Stimulated activated effector memory CD8-positive, alpha-beta T cell treated with anti-CD3 and anti-CD28 coated beads, Interleukin-12 subunit alpha, Interleukin-12 subunit beta, amount 100 ng/mL, for 72 hours (primary cell): ENCODE measurements at regions not wholly inside any gene's neighbourhood (a gene's known extent, or its start where the extent isn't known, plus 50 kb on each side); places are given as distances from the start of the nearest gene placed in this dataset.

ENCODE experiments used
- ATAC-seq: fragments of 150-1000 bp; cut with Tn5 transposase; 2 replicates; pipeline ENCODE4 v1.10.0; 2021
- DNase-seq, 2 donors: peaks; one replicate each; pipeline ENCODE4 v3.0.0; 2021 to 2022; ENCODE audit warnings: low spot score in 2 of 2
- H3K27ac Mint-ChIP-seq: one replicate; pipeline ENCODE4 v1.8.0; 2022; ENCODE audit warnings: mild to moderate bottlenecking, mixed read lengths
- H3K36me3 Mint-ChIP-seq: one replicate; pipeline ENCODE4 v1.8.0; 2022; ENCODE audit warnings: mild to moderate bottlenecking, mixed read lengths
- H3K4me1 Mint-ChIP-seq: one replicate; pipeline ENCODE4 v1.8.0; 2022; ENCODE audit warnings: mixed read lengths
- H3K4me3 Mint-ChIP-seq: one replicate; pipeline ENCODE4 v1.8.0; 2022; ENCODE audit warnings: mild to moderate bottlenecking, mixed read lengths
- H3K9me3 Mint-ChIP-seq: one replicate; pipeline ENCODE4 v1.8.0; 2022; ENCODE audit warnings: mixed read lengths

DNA sequence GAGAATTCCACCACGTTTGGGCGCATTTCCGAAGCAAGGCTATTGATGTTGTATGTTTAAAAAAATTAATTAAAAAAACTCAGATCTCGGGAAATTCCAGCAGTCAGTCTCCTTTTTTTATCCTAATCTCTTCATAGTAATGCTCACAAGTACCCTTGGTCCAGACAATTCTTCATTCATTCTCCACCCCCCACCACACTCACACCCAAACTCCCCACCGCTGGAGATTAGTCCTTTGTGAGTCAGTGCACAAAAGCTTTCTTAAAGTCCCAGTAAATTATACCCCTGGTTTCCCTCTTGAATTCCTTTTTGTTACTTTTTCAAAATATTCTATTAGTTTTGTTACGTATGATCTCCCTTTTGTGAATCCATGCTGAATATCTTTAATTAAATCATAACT, 274.6 kb downstream of the ZNF536 start:
- H3K9me3 Mint-ChIP-seq = no peaks in the 10 kb centered on the region
- H3K36me3 Mint-ChIP-seq = no peaks in the 10 kb centered on the region
- no peak for DNase-seq
- no peak for ATAC-seq
- no peak overlapping the region for H3K27ac Mint-ChIP-seq
- H3K4me3 Mint-ChIP-seq = no peak overlapping the region
- no peaks in the 10 kb centered on the region for H3K4me1 Mint-ChIP-seq

GRCh38 chr19:30645946-30646577, 273.9 kb downstream of the ZNF536 start:
- Mint-ChIP-seq H3K4me3 (no peak overlapping the region), H3K9me3 (no peaks in the 10 kb centered on the region), H3K27ac (no peak overlapping the region), H3K36me3 (no peaks in the 10 kb centered on the region), H3K4me1 (no peaks in the 10 kb centered on the region)
- ATAC-seq (no peak), DNase-seq (no peak)

- no peak overlapping the region for H3K27ac Mint-ChIP-seq
- no peaks in the 10 kb centered on the region for H3K36me3 Mint-ChIP-seq
- H3K4me3 Mint-ChIP-seq = no peak overlapping the region
These were observed 268.2 kb downstream of the ZNF536 start for GRCh38 chr19:30640252-30640965.

DNA sequence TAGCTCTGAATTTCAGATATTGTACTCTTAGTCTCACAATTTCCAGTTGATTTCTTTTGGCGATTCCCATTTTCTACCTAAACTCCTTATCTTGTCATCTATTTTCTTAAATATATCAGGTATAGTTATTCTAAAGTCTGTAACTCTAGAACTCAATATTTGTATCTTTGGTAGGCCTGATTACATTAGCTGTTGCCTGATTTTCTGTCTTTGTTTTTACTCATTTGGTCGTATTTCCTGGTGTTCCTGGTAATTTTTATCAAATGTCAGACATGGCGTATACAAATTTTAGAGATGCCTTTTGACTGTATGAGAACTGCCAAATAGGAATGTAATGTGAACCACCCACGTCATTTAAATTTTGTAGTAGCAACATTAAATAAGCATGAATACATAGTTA, 266.7 kb downstream of the ZNF536 start:
- Mint-ChIP-seq H3K36me3 (no peaks in the 10 kb centered on the region), H3K27ac (no peak overlapping the region), H3K4me1 (no peaks in the 10 kb centered on the region), H3K9me3 (no peaks in the 10 kb centered on the region), H3K4me3 (no peak overlapping the region)
- ATAC-seq (no peak), DNase-seq (no peak)

More at GRCh38 chr19:30640252-30640965, 268.2 kb downstream of the ZNF536 start:
- H3K4me1 Mint-ChIP-seq = no peaks in the 10 kb centered on the region
- DNase-seq = no peak
- H3K9me3 Mint-ChIP-seq = no peaks in the 10 kb centered on the region
- ATAC-seq = no peak

GRCh38 chr19:30637926-30638325, 265.7 kb downstream of the ZNF536 start:
- DNase-seq = no peak
- no peaks in the 10 kb centered on the region for H3K36me3 Mint-ChIP-seq
- no peaks in the 10 kb centered on the region for H3K9me3 Mint-ChIP-seq
- no peaks in the 10 kb centered on the region for H3K4me1 Mint-ChIP-seq
- H3K27ac Mint-ChIP-seq = no peak overlapping the region
- H3K4me3 Mint-ChIP-seq = no peak overlapping the region
- no peak for ATAC-seq

- Mint-ChIP-seq H3K27ac (no peak overlapping the region), H3K9me3 (no peaks in the 10 kb centered on the region), H3K4me1 (no peaks in the 10 kb centered on the region), H3K36me3 (no peaks in the 10 kb centered on the region), H3K4me3 (no peak overlapping the region)
- DNase-seq = no peak
- no peak for ATAC-seq
These were observed 263.1 kb downstream of the ZNF536 start for GRCh38 chr19:30634996-30635975.

DNA sequence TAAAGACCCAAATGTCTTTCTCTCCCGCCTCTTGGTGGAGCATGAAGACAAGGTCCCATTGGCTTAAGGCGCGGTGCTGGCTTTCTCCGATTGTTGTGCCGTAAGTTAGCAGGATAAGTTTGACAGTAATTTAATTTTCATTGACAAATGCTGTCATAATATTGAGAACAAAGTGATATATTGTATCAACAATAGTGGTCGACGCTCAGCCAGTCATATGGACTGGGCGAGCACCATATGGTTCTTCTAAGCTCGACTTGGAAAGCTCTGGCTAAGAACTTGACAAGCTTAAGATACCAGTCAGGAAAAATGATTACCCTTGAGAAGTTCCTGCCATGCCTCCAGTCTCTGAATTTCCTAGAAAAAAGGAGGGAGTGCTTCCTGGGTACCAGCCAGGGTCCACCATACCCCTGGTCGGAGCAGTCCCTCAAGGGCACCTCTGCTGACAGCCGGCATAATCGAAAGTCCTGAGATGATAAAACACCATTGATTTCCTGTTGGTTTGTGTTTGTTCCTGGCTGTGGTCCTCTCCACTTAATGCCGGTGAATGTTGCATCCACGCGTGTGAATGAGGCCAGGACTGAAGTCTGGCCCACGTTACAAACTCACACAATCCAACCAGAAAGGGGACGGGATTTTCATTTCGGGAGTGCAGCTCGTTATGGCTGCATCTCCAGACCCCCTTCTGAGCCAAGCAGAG, 262.1 kb downstream of the ZNF536 start:
- Mint-ChIP-seq H3K4me1 (no peaks in the 10 kb centered on the region), H3K9me3 (no peaks in the 10 kb centered on the region), H3K27ac (no peak overlapping the region), H3K36me3 (no peaks in the 10 kb centered on the region), H3K4me3 (no peak overlapping the region)
- DNase-seq (no peak), ATAC-seq (no peak)

DNA sequence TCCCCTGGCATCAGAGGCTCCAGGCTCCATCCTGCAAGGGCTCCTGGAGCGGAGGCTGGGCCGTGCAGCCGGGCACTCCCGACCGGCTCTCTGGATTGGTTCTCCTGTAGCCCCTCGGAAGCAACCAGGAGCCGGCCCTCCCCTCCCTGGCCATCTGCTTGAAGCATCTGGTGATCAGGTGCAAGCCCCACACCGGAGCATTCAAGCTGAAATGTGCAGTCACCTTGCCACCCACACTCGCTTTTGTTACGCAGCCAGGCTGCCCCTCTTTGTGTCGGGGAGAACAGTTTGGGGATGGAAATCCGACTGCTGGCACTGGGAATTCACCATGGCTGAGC, 258.8 kb downstream of the ZNF536 start:
- Mint-ChIP-seq H3K27ac (no peak overlapping the region), H3K4me1 (no peaks in the 10 kb centered on the region), H3K36me3 (no peaks in the 10 kb centered on the region), H3K4me3 (no peak overlapping the region), H3K9me3 (no peaks in the 10 kb centered on the region)
- ATAC-seq = no peak
- no peak for DNase-seq

DNA sequence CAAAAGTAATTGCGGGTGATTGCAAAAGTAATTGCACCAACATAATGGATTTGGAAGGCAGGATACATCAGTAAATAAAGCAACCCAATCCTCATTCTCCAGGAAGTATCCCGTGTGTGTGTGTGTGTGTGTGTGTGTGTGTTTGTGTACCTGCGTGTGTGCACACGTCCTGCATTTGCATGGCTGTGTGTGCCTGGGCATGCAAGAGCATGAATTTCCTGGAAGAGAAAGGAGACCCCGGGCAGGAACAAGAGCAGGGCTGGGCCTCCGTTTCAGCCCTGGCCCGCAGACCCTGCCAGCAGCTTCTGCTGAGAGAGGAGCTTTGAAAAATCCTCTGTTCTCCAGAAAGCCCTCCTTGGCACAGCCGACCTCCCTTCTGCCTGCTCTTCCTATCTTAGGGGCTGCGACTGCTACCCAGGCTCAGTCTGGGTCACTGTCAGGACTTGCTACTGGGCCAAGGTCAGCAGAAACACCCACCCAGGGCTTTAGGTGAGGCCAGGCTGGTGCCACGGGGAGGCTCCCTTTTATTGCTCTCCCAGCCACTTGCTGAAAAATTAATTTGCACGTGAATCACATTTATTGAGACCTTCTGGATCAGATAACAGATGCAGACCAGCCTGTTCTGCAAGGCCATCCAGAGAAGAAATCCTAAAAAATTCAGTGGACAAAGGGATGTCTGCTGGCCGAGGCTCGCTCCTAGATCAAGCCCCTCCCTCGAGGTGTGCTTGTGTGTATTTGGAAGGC, 258.3 kb downstream of the ZNF536 start:
- Mint-ChIP-seq H3K9me3 (no peaks in the 10 kb centered on the region), H3K27ac (no peak overlapping the region), H3K4me1 (no peaks in the 10 kb centered on the region), H3K4me3 (no peak overlapping the region), H3K36me3 (no peaks in the 10 kb centered on the region)
- DNase-seq (no peak), ATAC-seq (no peak)

GRCh38 chr19:30629086-30629485, 256.9 kb downstream of the ZNF536 start:
- DNase-seq (no peak), ATAC-seq (no peak)
- no peaks in the 10 kb centered on the region for H3K9me3 Mint-ChIP-seq
- no peaks in the 10 kb centered on the region for H3K36me3 Mint-ChIP-seq
- H3K27ac Mint-ChIP-seq = no peak overlapping the region
- no peaks in the 10 kb centered on the region for H3K4me1 Mint-ChIP-seq
- no peak overlapping the region for H3K4me3 Mint-ChIP-seq

DNA sequence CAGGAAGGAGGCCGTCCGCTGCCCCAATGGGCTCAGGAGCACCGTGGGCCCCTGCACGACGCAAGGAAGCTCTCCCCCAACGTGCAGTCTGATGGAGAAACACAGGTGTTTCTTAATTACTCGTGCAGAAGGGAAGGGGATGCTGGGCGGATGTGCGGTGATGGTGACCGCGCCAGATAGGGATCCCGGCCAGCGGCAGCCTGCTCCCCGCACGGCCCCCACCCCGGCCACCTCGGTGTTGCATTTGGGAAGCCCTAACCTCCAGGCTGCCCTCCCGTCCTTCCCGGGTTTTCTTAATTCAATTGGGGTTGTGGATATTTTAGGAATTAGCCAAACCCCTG, 254.4 kb downstream of the ZNF536 start:
- Mint-ChIP-seq H3K36me3 (no peaks in the 10 kb centered on the region), H3K4me1 (no peaks in the 10 kb centered on the region), H3K4me3 (no peak overlapping the region), H3K27ac (no peak overlapping the region), H3K9me3 (peaks cover 9% of the 10 kb centered on the region)
- DNase-seq = no peak
- ATAC-seq = no peak

DNA sequence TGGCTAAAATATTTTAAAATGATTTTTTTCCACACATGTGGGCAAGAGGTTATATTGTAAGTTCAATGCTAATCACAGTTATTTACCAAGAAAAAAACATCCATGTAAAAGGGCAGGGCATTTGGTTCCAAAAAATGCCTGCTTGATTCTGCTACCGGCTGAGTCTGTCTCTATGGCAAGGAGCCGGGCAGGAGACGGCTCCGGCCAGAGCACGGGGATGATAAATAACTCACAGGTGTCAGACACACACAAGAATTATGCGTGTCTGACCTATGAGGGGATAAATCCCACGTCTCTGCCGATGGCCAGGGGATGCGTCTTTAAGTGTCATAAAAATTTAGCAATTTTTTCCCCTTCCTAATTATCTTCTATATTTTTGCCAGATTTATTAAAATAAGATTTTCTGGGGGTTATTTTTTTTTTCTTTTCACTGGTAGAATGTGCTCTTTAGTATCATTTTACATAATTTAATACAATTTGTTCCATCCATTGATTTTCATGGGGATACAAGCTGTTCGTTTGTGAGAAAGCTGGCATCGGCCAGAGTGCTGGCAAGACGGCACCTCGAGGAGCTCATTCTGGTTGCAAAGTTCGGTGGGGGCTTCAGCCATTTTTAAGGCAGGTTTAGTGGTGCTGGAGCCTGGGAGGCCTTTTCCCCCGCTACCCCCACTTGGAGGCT, 253.9 kb downstream of the ZNF536 start:
- DNase-seq (no peak), ATAC-seq (no peak)
- peaks cover 9% of the 10 kb centered on the region for H3K9me3 Mint-ChIP-seq
- H3K36me3 Mint-ChIP-seq = no peaks in the 10 kb centered on the region
- H3K27ac Mint-ChIP-seq = no peak overlapping the region
- H3K4me3 Mint-ChIP-seq = no peak overlapping the region
- no peaks in the 10 kb centered on the region for H3K4me1 Mint-ChIP-seq

- H3K9me3 Mint-ChIP-seq = peaks cover 9% of the 10 kb centered on the region
- H3K36me3 Mint-ChIP-seq = no peaks in the 10 kb centered on the region
- DNase-seq = no peak
- no peak overlapping the region for H3K4me3 Mint-ChIP-seq
- ATAC-seq = no peak
- H3K4me1 Mint-ChIP-seq = no peaks in the 10 kb centered on the region
- H3K27ac Mint-ChIP-seq = no peak overlapping the region
These were observed 250.1 kb downstream of the ZNF536 start for GRCh38 chr19:30622276-30622675.

DNA sequence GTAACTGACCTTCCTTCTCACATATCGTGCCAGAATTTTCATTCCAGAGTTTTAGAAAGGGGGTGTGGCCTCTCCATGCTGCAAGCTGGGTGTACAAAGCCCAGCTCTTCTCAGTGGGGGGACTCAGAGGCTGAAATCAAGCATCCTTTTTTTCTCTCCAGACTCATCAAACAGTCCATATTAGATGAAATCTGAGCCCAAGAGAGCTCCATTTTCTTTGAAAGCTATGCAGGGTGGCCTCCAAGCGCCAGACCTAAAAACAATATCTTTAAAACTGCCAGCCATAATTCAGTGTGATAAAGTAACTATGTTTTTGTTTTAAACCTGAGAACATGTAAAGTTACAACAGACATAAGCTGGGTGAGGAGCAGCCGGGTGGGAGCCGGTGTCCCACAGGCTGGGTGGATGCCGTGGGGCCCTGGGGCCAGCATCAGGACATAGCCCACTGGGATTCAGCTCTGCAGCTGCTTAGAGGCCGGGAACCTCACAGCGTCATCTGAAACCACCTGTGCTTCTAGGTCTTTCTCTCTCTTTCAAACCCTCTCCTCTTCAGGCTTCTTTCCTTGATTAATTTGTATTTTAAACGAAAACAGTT, 249.2 kb downstream of the ZNF536 start:
- ATAC-seq = no peak
- Mint-ChIP-seq H3K4me1 (no peaks in the 10 kb centered on the region), H3K4me3 (no peak overlapping the region), H3K27ac (no peak overlapping the region), H3K9me3 (peaks cover 9% of the 10 kb centered on the region), H3K36me3 (no peaks in the 10 kb centered on the region)
- no peak for DNase-seq
